Loucy (cell line): ENCODE measurements at regions not wholly inside any gene's neighbourhood (a gene's known extent, or its start where the extent isn't known, plus 50 kb on each side); places are given as distances from the start of the nearest gene placed in this dataset.

Source experiments
- H2AFZ ChIP-seq: fragments of 200-600 bp; sonication (generic); 2 replicates; pipeline ENCODE4 v1.6.0; 2016; ENCODE audit warnings: antibody characterized with exemption, mild to moderate bottlenecking, low read length, moderate library complexity
- H3F3A ChIP-seq: fragments of 200-600 bp; 2 replicates; pipeline ENCODE4 v1.6.0; 2016; ENCODE audit warnings: antibody characterized with exemption, low read depth, mild to moderate bottlenecking
- H3K27me3 ChIP-seq: fragments of 200-600 bp; sonication (generic); 2 replicates; pipeline ENCODE4 v1.6.1; 2014; ENCODE audit warnings: low read length, mild to moderate bottlenecking; ENCODE audit not compliant: insufficient read depth, poor library complexity, severe bottlenecking
- H3K36me3 ChIP-seq: fragments of 200-600 bp; sonication (generic); 2 replicates; pipeline ENCODE4 v1.6.1; 2016; ENCODE audit warnings: low read length; ENCODE audit not compliant: insufficient read depth
- H3K4me1 ChIP-seq: fragments of 200-600 bp; sonication (generic); 2 replicates; pipeline ENCODE4 v1.5.1; 2014; ENCODE audit warnings: low read length, mild to moderate bottlenecking; ENCODE audit not compliant: insufficient read depth, poor library complexity, severe bottlenecking
- H3K4me2 ChIP-seq: fragments of 200-600 bp; sonication (generic); 2 replicates; pipeline ENCODE4 v1.6.0; 2014; ENCODE audit warnings: antibody characterized with exemption, low read length, low read depth, mild to moderate bottlenecking; ENCODE audit not compliant: poor library complexity, severe bottlenecking
- H3K4me3 ChIP-seq: fragments of 200-600 bp; sonication (generic); 2 replicates; pipeline ENCODE4 v1.5.1; 2014; ENCODE audit warnings: low read length, mild to moderate bottlenecking, mixed read lengths; ENCODE audit not compliant: poor library complexity, severe bottlenecking
- H3K79me2 ChIP-seq: fragments of 200-600 bp; sonication (generic); 2 replicates; pipeline ENCODE4 v1.6.1; 2014; ENCODE audit warnings: low read length; ENCODE audit not compliant: insufficient read depth
- H3K9ac ChIP-seq: fragments of 200-600 bp; sonication (generic); 2 replicates; pipeline ENCODE4 v1.6.0; 2014; ENCODE audit warnings: mild to moderate bottlenecking, low read depth, low read length, moderate library complexity; ENCODE audit not compliant: poor library complexity, severe bottlenecking
- H3K9me2 ChIP-seq: fragments of 200-600 bp; sonication (generic); replicated peaks from 2 replicates; pipeline ENCODE4 v1.6.1; 2016; ENCODE audit warnings: low read depth, low read length, mixed read lengths
- H3K9me3 ChIP-seq: fragments of 200-600 bp; sonication (generic); 2 replicates; pipeline ENCODE4 v1.6.1; 2014; ENCODE audit warnings: mild to moderate bottlenecking, antibody characterized with exemption, low read length, low read depth; ENCODE audit not compliant: insufficient read depth
- H4K20me1 ChIP-seq: fragments of 200-600 bp; sonication (generic); 2 replicates; pipeline ENCODE4 v1.6.0; 2014; ENCODE audit warnings: antibody characterized with exemption, low read length, mild to moderate bottlenecking; ENCODE audit not compliant: insufficient read depth, poor library complexity, severe bottlenecking
- EZH2phosphoT487 ChIP-seq: fragments of 200-600 bp; IDR thresholded peaks from 2 replicates; pipeline ENCODE4 v1.6.1; 2018; ENCODE audit warnings: antibody characterized with exemption, mild to moderate bottlenecking, moderate library complexity, borderline replicate concordance
- TF ChIP-seq, protein P1 (sequence below): fragments of 200-600 bp; sonication (generic); conservative IDR thresholded peaks from 2 replicates; pipeline ENCODE4 v1.5.1; 2014; ENCODE audit warnings: mild to moderate bottlenecking, antibody characterized with exemption, low read length

DNA sequence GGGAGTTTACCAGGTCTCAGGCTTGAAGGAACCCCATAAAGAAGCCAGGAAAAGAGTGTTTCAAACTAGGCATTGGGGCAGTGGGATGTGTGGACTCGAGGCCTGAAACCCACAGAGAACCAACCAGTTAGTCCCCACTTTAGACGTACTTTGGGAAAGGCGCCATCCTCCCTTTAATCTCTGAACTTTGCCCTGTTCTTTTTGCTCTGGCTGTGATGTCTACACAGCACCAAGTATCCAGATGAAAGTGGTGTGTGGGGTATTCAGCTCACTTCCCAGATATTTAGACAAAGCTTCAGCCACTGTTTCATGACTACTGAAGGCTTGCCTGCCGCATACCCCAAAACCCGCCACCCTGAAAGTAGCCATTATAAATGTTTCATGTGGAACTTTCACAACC lies 116.9 kb upstream of the IRX5 start:
- Histone ChIP-seq H3K9ac (no peak overlapping the region), H3F3A (no peaks in the 10 kb centered on the region), H3K4me1 (no peaks in the 10 kb centered on the region), H3K27me3 (no peaks in the 10 kb centered on the region), H4K20me1 (no peaks in the 10 kb centered on the region), H2AFZ (no peak overlapping the region), H3K36me3 (no peaks in the 10 kb centered on the region), H3K9me2 (no peaks in the 10 kb centered on the region), H3K79me2 (no peaks in the 10 kb centered on the region), H3K4me3 (no peak overlapping the region), H3K4me2 (no peak overlapping the region), H3K9me3 (no peaks in the 10 kb centered on the region)
- TF ChIP-seq, protein P1, sequence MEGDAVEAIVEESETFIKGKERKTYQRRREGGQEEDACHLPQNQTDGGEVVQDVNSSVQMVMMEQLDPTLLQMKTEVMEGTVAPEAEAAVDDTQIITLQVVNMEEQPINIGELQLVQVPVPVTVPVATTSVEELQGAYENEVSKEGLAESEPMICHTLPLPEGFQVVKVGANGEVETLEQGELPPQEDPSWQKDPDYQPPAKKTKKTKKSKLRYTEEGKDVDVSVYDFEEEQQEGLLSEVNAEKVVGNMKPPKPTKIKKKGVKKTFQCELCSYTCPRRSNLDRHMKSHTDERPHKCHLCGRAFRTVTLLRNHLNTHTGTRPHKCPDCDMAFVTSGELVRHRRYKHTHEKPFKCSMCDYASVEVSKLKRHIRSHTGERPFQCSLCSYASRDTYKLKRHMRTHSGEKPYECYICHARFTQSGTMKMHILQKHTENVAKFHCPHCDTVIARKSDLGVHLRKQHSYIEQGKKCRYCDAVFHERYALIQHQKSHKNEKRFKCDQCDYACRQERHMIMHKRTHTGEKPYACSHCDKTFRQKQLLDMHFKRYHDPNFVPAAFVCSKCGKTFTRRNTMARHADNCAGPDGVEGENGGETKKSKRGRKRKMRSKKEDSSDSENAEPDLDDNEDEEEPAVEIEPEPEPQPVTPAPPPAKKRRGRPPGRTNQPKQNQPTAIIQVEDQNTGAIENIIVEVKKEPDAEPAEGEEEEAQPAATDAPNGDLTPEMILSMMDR, result no peak
- no peak for TF ChIP-seq EZH2phosphoT487

DNA sequence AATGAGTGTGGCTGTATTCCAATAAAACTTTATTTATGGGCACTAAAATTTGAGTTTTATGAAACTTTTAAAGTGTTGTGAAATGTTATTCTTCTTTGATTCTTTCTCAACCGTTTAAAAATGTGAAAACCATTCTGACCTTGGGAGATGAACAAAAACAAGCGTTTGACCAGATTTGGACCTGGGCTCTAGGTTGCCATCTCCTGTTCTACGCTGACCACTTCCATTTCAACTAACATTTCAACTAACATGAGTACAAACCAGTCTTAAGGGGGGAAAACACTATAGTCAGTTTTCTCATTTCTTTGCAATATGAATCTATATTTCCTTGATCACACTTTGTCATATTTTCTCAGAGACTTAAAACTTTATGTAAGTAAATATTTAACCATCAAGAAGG lies 118.4 kb upstream of the IRX5 start:
- Histone ChIP-seq H3K4me1 (no peaks in the 10 kb centered on the region), H3K9me3 (no peaks in the 10 kb centered on the region), H3F3A (no peaks in the 10 kb centered on the region), H3K4me2 (no peak overlapping the region), H3K9ac (no peak overlapping the region), H4K20me1 (no peaks in the 10 kb centered on the region), H3K27me3 (no peaks in the 10 kb centered on the region), H2AFZ (no peak overlapping the region), H3K9me2 (no peaks in the 10 kb centered on the region), H3K79me2 (no peaks in the 10 kb centered on the region), H3K36me3 (no peaks in the 10 kb centered on the region), H3K4me3 (no peak overlapping the region)
- TF ChIP-seq EZH2phosphoT487, result no peak
- TF ChIP-seq, protein P1, result peak; percentile 49

DNA sequence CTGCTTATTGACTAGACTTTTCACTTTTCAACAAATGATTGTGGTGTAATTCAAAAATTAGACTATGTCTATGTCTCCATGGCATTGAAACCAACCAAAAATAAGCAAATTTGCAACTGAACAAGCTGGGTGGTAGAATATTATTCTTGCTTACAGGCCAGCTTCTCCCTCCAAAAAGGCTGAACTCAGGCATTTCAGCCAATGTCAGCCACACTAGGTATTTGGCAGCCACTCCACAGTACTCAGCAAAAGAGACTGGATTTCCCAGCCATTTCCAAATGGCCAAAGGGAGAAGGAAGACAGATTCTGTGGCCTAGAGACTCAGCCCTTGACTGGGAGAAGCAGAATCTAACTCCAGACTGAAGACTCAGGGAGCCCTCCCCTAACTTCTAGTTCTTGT lies 121.8 kb upstream of the IRX5 start:
- Histone ChIP-seq H3K4me3 (no peak overlapping the region), H3K9me3 (no peaks in the 10 kb centered on the region)
- no peak for TF ChIP-seq EZH2phosphoT487
- TF ChIP-seq, protein P1, result no peak

More for the DNA sequence above, 121.8 kb upstream of the IRX5 start:
- H3K4me2 ChIP-seq, result no peak overlapping the region
- no peak overlapping the region for H2AFZ ChIP-seq
- H3F3A ChIP-seq, result no peaks in the 10 kb centered on the region
- no peaks in the 10 kb centered on the region for H3K4me1 ChIP-seq
- no peaks in the 10 kb centered on the region for H3K79me2 ChIP-seq
- H4K20me1 ChIP-seq, result no peaks in the 10 kb centered on the region
- H3K9ac ChIP-seq, result no peak overlapping the region
- H3K36me3 ChIP-seq, result no peaks in the 10 kb centered on the region
- no peaks in the 10 kb centered on the region for H3K27me3 ChIP-seq
- H3K9me2 ChIP-seq, result no peaks in the 10 kb centered on the region
